Keratinocyte (primary cell): ENCODE measurements at regions not wholly inside any gene's neighbourhood (a gene's known extent, or its start where the extent isn't known, plus 50 kb on each side); places are given as distances from the start of the nearest gene placed in this dataset.

Experiments used
- DNase-seq: peaks from one replicate; pipeline ENCODE4 v3.0.0-alpha.2; 2011; ENCODE audit warnings: low read depth, missing footprints, low spot score
- FAIRE-seq: peaks from 2 replicates; lab custom pipeline; 2011; peaks lifted over from hg19 to GRCh38; lab: Jason Lieb, UNC
- H2AFZ ChIP-seq: 2 replicates; pipeline ENCODE4 v1.6.0; 2012; ENCODE audit warnings: low read length, control low read depth, inconsistent platforms; ENCODE audit not compliant: control insufficient read depth
- H3K27ac ChIP-seq: 2 replicates; pipeline ENCODE4 v1.5.1; 2011; ENCODE audit warnings: low read length; ENCODE audit not compliant: control insufficient read depth, insufficient read depth
- H3K27me3 ChIP-seq: 3 replicates; pipeline ENCODE4 v1.6.0; 2011; ENCODE audit warnings: low read length; ENCODE audit not compliant: control insufficient read depth, insufficient read depth; ENCODE audit errors: extremely low read depth
- H3K36me3 ChIP-seq, 2 experiments: 2 replicates in 1 of 2; 3 replicates in 1 of 2; pipeline ENCODE4 v1.5.1; 2011; ENCODE audit warnings: low read length in 2 of 2, mild to moderate bottlenecking in 1 of 2; ENCODE audit not compliant: control insufficient read depth in 2 of 2, insufficient read depth in 2 of 2; ENCODE audit errors: extremely low read depth in 1 of 2
- H3K4me1 ChIP-seq: 3 replicates; pipeline ENCODE4 v1.5.1; 2011; ENCODE audit warnings: low read length; ENCODE audit not compliant: control insufficient read depth, insufficient read depth; ENCODE audit errors: extremely low read depth
- H3K4me2 ChIP-seq: 3 replicates; pipeline ENCODE4 v1.6.0; 2011; ENCODE audit warnings: low read depth, low read length; ENCODE audit not compliant: control insufficient read depth, insufficient read depth; ENCODE audit errors: extremely low read depth
- H3K4me3 ChIP-seq, 3 experiments: fragments of 200-600 bp in 1 of 3; sonication (generic) in 1 of 3; 2 replicates in 2 of 3; 3 replicates in 1 of 3; pipeline ENCODE4 v1.5.1; 2011 to 2016; ENCODE audit warnings: low read length in 3 of 3, mild to moderate bottlenecking in 3 of 3, control low read depth in 2 of 3, inconsistent platforms in 1 of 3, low read depth in 1 of 3, mixed read lengths in 1 of 3, mixed run types in 1 of 3, moderate library complexity in 1 of 3; ENCODE audit not compliant: control insufficient read depth in 2 of 3, insufficient read depth in 2 of 3; ENCODE audit errors: extremely low read depth in 1 of 3
- H3K79me2 ChIP-seq: 2 replicates; pipeline ENCODE4 v1.6.0; 2012; ENCODE audit warnings: low read length; ENCODE audit not compliant: control insufficient read depth, insufficient read depth
- H3K9ac ChIP-seq: 3 replicates; pipeline ENCODE4 v1.6.0; 2011; ENCODE audit warnings: low read length; ENCODE audit not compliant: control insufficient read depth, insufficient read depth; ENCODE audit errors: extremely low read depth
- H3K9me1 ChIP-seq: 3 replicates; pipeline ENCODE4 v1.6.0; 2011; ENCODE audit warnings: low read length; ENCODE audit not compliant: control insufficient read depth, insufficient read depth; ENCODE audit errors: extremely low read depth
- H3K9me3 ChIP-seq: 2 replicates; pipeline ENCODE4 v1.5.1; 2012; ENCODE audit warnings: low read depth, low read length; ENCODE audit not compliant: control insufficient read depth
- H4K20me1 ChIP-seq: 3 replicates; pipeline ENCODE4 v1.6.0; 2011; ENCODE audit warnings: low read length; ENCODE audit not compliant: control insufficient read depth, insufficient read depth; ENCODE audit errors: extremely low read depth
- CTCF ChIP-seq, 3 experiments: IDR thresholded peaks in 1 of 3; conservative IDR thresholded peaks in 1 of 3; optimal IDR thresholded peaks in 1 of 3; 2 replicates in 2 of 3; 3 replicates in 1 of 3; pipeline versions ENCODE3 to v1.5.1; 2011; ENCODE audit warnings: low read length in 3 of 3, mild to moderate bottlenecking in 3 of 3, moderate library complexity in 2 of 3, control low read depth in 1 of 3, inconsistent platforms in 1 of 3; ENCODE audit not compliant: insufficient read depth in 2 of 3; ENCODE audit errors: extremely low read depth in 1 of 3
- EZH2 ChIP-seq: IDR thresholded peaks from one replicate; pipeline ENCODE4 v1.6.1; 2012; ENCODE audit warnings: inconsistent platforms, mild to moderate bottlenecking, low read length, moderate library complexity
- dilution Hi-C: fragments of 300-500 bp; cut with MboI; formaldehyde crosslinking; loops from one replicate; pipeline ENCODE4 v1.7.0; 2020; ENCODE audit warnings: low sequenced_read_pairs; ENCODE audit not compliant: extremely low pct_ligation_motif_present

- dilution Hi-C loops: no loop called here
- Histone ChIP-seq H3K4me2 (no peak overlapping the region), H3K9me1 (no peaks in the 10 kb centered on the region), H3K27me3 (no peaks in the 10 kb centered on the region), H3K79me2 (no peaks in the 10 kb centered on the region), H2AFZ (no peak overlapping the region), H3K9me3 (no peaks in the 10 kb centered on the region), H3K4me1 (no peaks in the 10 kb centered on the region), H3K4me3 (no peak overlapping the region), H4K20me1 (no peaks in the 10 kb centered on the region), H3K36me3 (no peaks in the 10 kb centered on the region), H3K9ac (no peak overlapping the region), H3K27ac (no peak overlapping the region)
- DNase-seq: no peak
- no peak for FAIRE-seq
- no peak for TF ChIP-seq CTCF (optimal IDR thresholded peaks at IDR 0.05 in 1 of 3, IDR thresholded peaks at IDR 0.05 in 1 of 3, conservative IDR thresholded peaks at IDR 0.05 in 1 of 3; ENCODE audit: extremely low read depth in 1 of 3, insufficient read depth in 2 of 3, low read length in 3 of 3)
- no peak for TF ChIP-seq EZH2
These were observed 79.8 kb downstream of the SEM1 start for GRCh38 chr7:96629884-96630283.

- H4K20me1 ChIP-seq: no peaks in the 10 kb centered on the region
- H3K27ac ChIP-seq: no peak overlapping the region
- H3K27me3 ChIP-seq: no peaks in the 10 kb centered on the region
- no peak overlapping the region for H2AFZ ChIP-seq
- DNase-seq: no peak
- no peaks in the 10 kb centered on the region for H3K9me3 ChIP-seq
- H3K4me1 ChIP-seq: no peaks in the 10 kb centered on the region
- no peak overlapping the region for H3K4me3 ChIP-seq
- H3K9ac ChIP-seq: no peak overlapping the region
- no peak overlapping the region for H3K4me2 ChIP-seq
- no peak for FAIRE-seq
- H3K79me2 ChIP-seq: no peaks in the 10 kb centered on the region
- no peak for TF ChIP-seq CTCF (optimal IDR thresholded peaks at IDR 0.05 in 1 of 3, IDR thresholded peaks at IDR 0.05 in 1 of 3, conservative IDR thresholded peaks at IDR 0.05 in 1 of 3; ENCODE audit: extremely low read depth in 1 of 3, insufficient read depth in 2 of 3, low read length in 3 of 3)
- H3K36me3 ChIP-seq: no peaks in the 10 kb centered on the region
- H3K9me1 ChIP-seq: no peaks in the 10 kb centered on the region
- dilution Hi-C loops: no loop called here
These were observed 84.7 kb downstream of the SEM1 start for GRCh38 chr7:96624954-96625353.
